Upper lobe of left lung (tissue), 4 donors: ENCODE measurements at regions not wholly inside any gene's neighbourhood (a gene's known extent, or its start where the extent isn't known, plus 50 kb on each side); places are given as distances from the start of the nearest gene placed in this dataset.

ENCODE experiments used
- CTCF ChIP-seq, 6 experiments: fragments of 450-650 bp in 4 of 6; fragments of 200-600 bp in 2 of 6; sonication (generic) in 2 of 6; IDR thresholded peaks; one replicate each; pipeline ENCODE4 v1.5.1; 2016 to 2019; ENCODE audit warnings: antibody characterized with exemption in 6 of 6
- POLR2AphosphoS5 ChIP-seq, 2 donors: sonication (generic); formaldehyde crosslinking; IDR thresholded peaks; one replicate each; pipeline ENCODE4 v1.5.1; 2017; ENCODE audit warnings: antibody characterized with exemption in 2 of 2

- TF ChIP-seq POLR2AphosphoS5 (IDR thresholded peaks at IDR 0.05) (no peak), CTCF (IDR thresholded peaks at IDR 0.05) (no peak)
These were observed 298.5 kb downstream of the IGSF11 start for GRCh38 chr3:118736107-118736506.
